ENCODE measurements at regions not wholly inside any gene's neighbourhood (a gene's known extent, or its start where the extent isn't known, plus 50 kb on each side); places are given as distances from the start of the nearest gene placed in this dataset.

GRCh38 chr3:140843656-140844055 lies 98.0 kb upstream of the SLC25A36 start:
- TF ChIP-seq CTCF (IDR thresholded peaks at IDR 0.05; ENCODE audit: low read depth, low read length) = no peak
- no peak for TF ChIP-seq POLR2A (IDR thresholded peaks at IDR 0.05; ENCODE audit: extremely low read depth, insufficient read length)
- TF ChIP-seq MAX (IDR thresholded peaks at IDR 0.05; ENCODE audit: low read depth, low read length) = no peak
- no peak for TF ChIP-seq MYC (IDR thresholded peaks at IDR 0.05; ENCODE audit: low read depth, low read length)
